IMR-90 (cell line): ENCODE measurements at regions not wholly inside any gene's neighbourhood (a gene's known extent, or its start where the extent isn't known, plus 50 kb on each side); places are given as distances from the start of the nearest gene placed in this dataset.

Experiments used
- ATAC-seq: fragments of 200-7000 bp; cut with Tn5 transposase; 2 replicates; pipeline ENCODE4 v1.9.1; 2020; ENCODE audit warnings: low read depth, mild to moderate bottlenecking, moderate library complexity
- BruUV-seq: library from RNA; stranded (reverse); fragments of 400-500 nt; replicated peaks from 2 replicates; lab custom pipeline; 2021; lab: Mats Ljungman, UMichigan
- CTCF ChIA-PET: fragments of 300-600 bp; formaldehyde crosslinking; extraction: SDS; loops from one replicate; lab custom pipeline; 2021; ENCODE audit warnings: antibody characterized with exemption; lab: Yijun Ruan, JAX
- POLR2A ChIA-PET: fragments of 300-600 bp; sonication (Branson Sonifier 250); formaldehyde crosslinking; loops from one replicate; lab custom pipeline; 2022; ENCODE audit warnings: antibody characterized with exemption; ENCODE audit not compliant: unreplicated experiment; lab: Charles Lee
- DNase-seq: peaks from one replicate; pipeline ENCODE4 v3.0.0; 2013
- H2AFZ ChIP-seq: replicated peaks from 2 replicates; pipeline ENCODE3; 2013; ENCODE audit warnings: low read length, mild to moderate bottlenecking; ENCODE audit not compliant: poor library complexity
- H2AK5ac ChIP-seq: 2 replicates; pipeline ENCODE4 v1.6.1; 2013; ENCODE audit warnings: low read depth, low read length, inconsistent platforms
- H2AK9ac ChIP-seq: replicated peaks from 2 replicates; pipeline ENCODE3; 2013; ENCODE audit warnings: mild to moderate bottlenecking, low read depth, low read length, moderate library complexity; ENCODE audit not compliant: poor library complexity
- H2BK120ac ChIP-seq: 2 replicates; pipeline ENCODE4 v1.6.1; 2013; ENCODE audit warnings: low read depth, low read length, inconsistent platforms
- H2BK15ac ChIP-seq: 3 replicates; pipeline ENCODE4 v1.6.1; 2013; ENCODE audit warnings: low read depth, low read length, inconsistent platforms
- H2BK20ac ChIP-seq: 2 replicates; pipeline ENCODE4 v1.6.1; 2013; ENCODE audit warnings: low read depth, mild to moderate bottlenecking, inconsistent platforms, low read length, moderate library complexity
- H2BK5ac ChIP-seq: 2 replicates; pipeline ENCODE4 v1.6.1; 2013; ENCODE audit warnings: mild to moderate bottlenecking, low read depth, low read length, inconsistent platforms; ENCODE audit not compliant: poor library complexity, severe bottlenecking
- H3K14ac ChIP-seq: replicated peaks from 2 replicates; pipeline ENCODE4 v1.6.1; 2013; ENCODE audit warnings: low read depth, low read length, inconsistent platforms
- H3K18ac ChIP-seq: 2 replicates; pipeline ENCODE4 v1.6.1; 2013; ENCODE audit warnings: low read depth, low read length, control low read depth
- H3K23ac ChIP-seq: 2 replicates; pipeline ENCODE4 v1.6.1; 2013; ENCODE audit warnings: low read depth, low read length, inconsistent platforms
- H3K27ac ChIP-seq: 2 replicates; pipeline ENCODE4 v1.5.1; 2013; ENCODE audit warnings: mild to moderate bottlenecking, control low read depth, low read length; ENCODE audit not compliant: insufficient read depth
- H3K27me3 ChIP-seq: 2 replicates; pipeline ENCODE4 v1.6.1; 2013; ENCODE audit warnings: low read length; ENCODE audit not compliant: control insufficient read depth, insufficient read depth
- H3K36me3 ChIP-seq: 2 replicates; pipeline ENCODE4 v1.6.1; 2013; ENCODE audit warnings: low read length, mixed read lengths; ENCODE audit not compliant: control insufficient read depth, insufficient read depth
- H3K4ac ChIP-seq: 2 replicates; pipeline ENCODE4 v1.6.1; 2013; ENCODE audit warnings: low read depth, low read length, inconsistent platforms
- H3K4me1 ChIP-seq: 2 replicates; pipeline ENCODE4 v1.6.1; 2013; ENCODE audit warnings: low read length, mixed read lengths; ENCODE audit not compliant: control insufficient read depth, insufficient read depth
- H3K4me2 ChIP-seq: 2 replicates; pipeline ENCODE4 v1.6.1; 2013; ENCODE audit warnings: low read depth, mild to moderate bottlenecking, control low read depth, low read length, moderate library complexity
- H3K4me3 ChIP-seq: 2 replicates; pipeline ENCODE4 v1.5.1; 2013; ENCODE audit warnings: low read depth, mild to moderate bottlenecking, control low read depth, low read length, moderate library complexity; ENCODE audit not compliant: insufficient read depth
- H3K56ac ChIP-seq: 2 replicates; pipeline ENCODE4 v1.6.1; 2013; ENCODE audit warnings: low read length, inconsistent platforms; ENCODE audit not compliant: insufficient read depth; ENCODE audit errors: extremely low read depth
- H3K79me1 ChIP-seq, 2 experiments: 2 replicates each; pipeline ENCODE4 v1.6.1; 2013; ENCODE audit warnings: low read length in 2 of 2, inconsistent platforms in 1 of 2, low read depth in 1 of 2
- H3K9ac ChIP-seq: 2 replicates; pipeline ENCODE4 v1.6.1; 2013; ENCODE audit warnings: low read depth, low read length, control low read depth
- H3K9me1 ChIP-seq: 2 replicates; pipeline ENCODE4 v1.6.1; 2013; ENCODE audit warnings: low read length, inconsistent platforms; ENCODE audit not compliant: insufficient read depth
- H3K9me3 ChIP-seq: 2 replicates; pipeline ENCODE4 v1.6.1; 2013; ENCODE audit warnings: low read length; ENCODE audit not compliant: control insufficient read depth, insufficient read depth
- H4K20me1 ChIP-seq: 2 replicates; pipeline ENCODE4 v1.6.1; 2013; ENCODE audit warnings: low read length, inconsistent platforms; ENCODE audit not compliant: insufficient read depth
- H4K5ac ChIP-seq: 2 replicates; pipeline ENCODE4 v1.6.1; 2013; ENCODE audit warnings: mild to moderate bottlenecking, low read depth, low read length, control low read depth
- H4K8ac ChIP-seq, 2 experiments: 2 replicates each; pipeline ENCODE4 v1.6.1; 2013; ENCODE audit warnings: low read depth in 2 of 2, low read length in 2 of 2, control low read depth in 1 of 2, inconsistent platforms in 1 of 2
- H4K91ac ChIP-seq: 2 replicates; pipeline ENCODE4 v1.6.1; 2013; ENCODE audit warnings: low read depth, low read length, inconsistent platforms; ENCODE audit not compliant: insufficient read depth
- BHLHE40 ChIP-seq: fragments of 150-350 bp; IDR thresholded peaks from 2 replicates; pipeline ENCODE4 v1.6.1; 2016; ENCODE audit warnings: mild to moderate bottlenecking, low read depth, low read length
- CEBPB ChIP-seq: IDR thresholded peaks from 2 replicates; pipeline ENCODE4 v1.6.1; 2012; ENCODE audit warnings: low read depth, low read length, improper control_type of control experiment
- CHD1 ChIP-seq: IDR thresholded peaks from 2 replicates; pipeline ENCODE4 v1.6.1; 2012; ENCODE audit warnings: low read depth, low read length, improper control_type of control experiment
- ELK1 ChIP-seq: fragments of 150-350 bp; IDR thresholded peaks from 2 replicates; pipeline ENCODE4 v1.6.1; 2016; ENCODE audit warnings: low read depth, mild to moderate bottlenecking, low read length, moderate library complexity, borderline replicate concordance
- FOS ChIP-seq: fragments of 150-350 bp; IDR thresholded peaks from 2 replicates; pipeline ENCODE4 v1.6.1; 2016; ENCODE audit warnings: low read depth, low read length
- MAFK ChIP-seq: IDR thresholded peaks from 2 replicates; pipeline ENCODE4 v1.6.1; 2012; ENCODE audit warnings: low read depth, low read length, improper control_type of control experiment
- MXI1 ChIP-seq: IDR thresholded peaks from 2 replicates; pipeline ENCODE4 v1.6.1; 2012; ENCODE audit warnings: low read depth, mild to moderate bottlenecking, low read length, moderate library complexity, borderline replicate concordance
- NFE2L2 ChIP-seq: fragments of 150-350 bp; IDR thresholded peaks from 2 replicates; pipeline ENCODE4 v1.6.1; 2016; ENCODE audit warnings: low read depth, mild to moderate bottlenecking, low read length
- POLR2A ChIP-seq: IDR thresholded peaks from 2 replicates; pipeline ENCODE4 v1.6.1; 2012; ENCODE audit warnings: mild to moderate bottlenecking, low read depth, low read length
- RAD21 ChIP-seq: IDR thresholded peaks from 2 replicates; pipeline ENCODE4 v1.6.1; 2012; ENCODE audit warnings: low read length, improper control_type of control experiment
- RCOR1 ChIP-seq: IDR thresholded peaks from 2 replicates; pipeline ENCODE4 v1.6.1; 2012; ENCODE audit warnings: mild to moderate bottlenecking, low read length, improper control_type of control experiment; ENCODE audit not compliant: insufficient replicate concordance
- RFX5 ChIP-seq: IDR thresholded peaks from 2 replicates; pipeline ENCODE4 v1.8.0; 2012; ENCODE audit warnings: low read depth, mild to moderate bottlenecking, low read length, moderate library complexity
- SMC3 ChIP-seq: fragments of 150-350 bp; IDR thresholded peaks from 2 replicates; pipeline ENCODE4 v1.6.1; 2016; ENCODE audit warnings: low read depth, mild to moderate bottlenecking, antibody characterized with exemption, low read length, moderate library complexity
- WGBS, 2 experiments: methylation state at CpG; one replicate each; pipeline versions ENCODE4 v1.1.5 to v1.1.7; 2013; ENCODE audit warnings: missing lambda C conversion rate in 2 of 2; ENCODE audit not compliant: insufficient read length in 1 of 2; ENCODE audit errors: extremely low coverage in 2 of 2; 5-methylcytosine and 5-hydroxymethylcytosine counted together
- dilution Hi-C: fragments of 300-500 bp; cut with HindIII; formaldehyde crosslinking; loops from one replicate; pipeline ENCODE4 v1.14.3; 2018; ENCODE audit warnings: low sequenced_read_pairs; ENCODE audit not compliant: unreplicated experiment
- in situ Hi-C: fragments of 300-500 bp; cut with MboI; formaldehyde crosslinking; loops from 3 replicates; pipeline ENCODE4 v1.14.3; 2019; ENCODE audit warnings: low sequenced_read_pairs, inconsistent platforms, mixed read lengths
- intact Hi-C: fragments of 100-400 bp; cut with micrococcal nuclease; formaldehyde crosslinking; loops from 2 replicates; pipeline ENCODE4 v1.10.0; 2022
- TF ChIP-seq, protein P1 (sequence below): fragments of 150-350 bp; IDR thresholded peaks from 2 replicates; pipeline ENCODE4 v1.6.1; 2017; ENCODE audit warnings: mild to moderate bottlenecking, antibody characterized with exemption, low read length, low read depth
- TF ChIP-seq, protein P2 (sequence below): conservative IDR thresholded peaks from 2 replicates; pipeline ENCODE4 v1.5.1; 2012; ENCODE audit warnings: mild to moderate bottlenecking, low read depth, low read length, improper control_type of control experiment

GRCh38 chr5:172553167-172553566 is 87.9 kb upstream of the NEURL1B start:
- no peaks in the 10 kb centered on the region for H3K36me3 ChIP-seq
- no peak for TF ChIP-seq MAFK
- no peak for TF ChIP-seq POLR2A
- TF ChIP-seq ELK1, result no peak
- TF ChIP-seq RFX5, result no peak
- TF ChIP-seq CEBPB, result no peak
- TF ChIP-seq BHLHE40, result no peak
- TF ChIP-seq FOS, result no peak
- no peak for TF ChIP-seq RAD21
- TF ChIP-seq SMC3, result no peak
- no peak for TF ChIP-seq NFE2L2
- TF ChIP-seq, protein P1, sequence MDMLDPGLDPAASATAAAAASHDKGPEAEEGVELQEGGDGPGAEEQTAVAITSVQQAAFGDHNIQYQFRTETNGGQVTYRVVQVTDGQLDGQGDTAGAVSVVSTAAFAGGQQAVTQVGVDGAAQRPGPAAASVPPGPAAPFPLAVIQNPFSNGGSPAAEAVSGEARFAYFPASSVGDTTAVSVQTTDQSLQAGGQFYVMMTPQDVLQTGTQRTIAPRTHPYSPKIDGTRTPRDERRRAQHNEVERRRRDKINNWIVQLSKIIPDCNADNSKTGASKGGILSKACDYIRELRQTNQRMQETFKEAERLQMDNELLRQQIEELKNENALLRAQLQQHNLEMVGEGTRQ, result no peak
- TF ChIP-seq RCOR1, result no peak
- no peak for TF ChIP-seq CHD1
- no peak for TF ChIP-seq MXI1
- TF ChIP-seq, protein P2, sequence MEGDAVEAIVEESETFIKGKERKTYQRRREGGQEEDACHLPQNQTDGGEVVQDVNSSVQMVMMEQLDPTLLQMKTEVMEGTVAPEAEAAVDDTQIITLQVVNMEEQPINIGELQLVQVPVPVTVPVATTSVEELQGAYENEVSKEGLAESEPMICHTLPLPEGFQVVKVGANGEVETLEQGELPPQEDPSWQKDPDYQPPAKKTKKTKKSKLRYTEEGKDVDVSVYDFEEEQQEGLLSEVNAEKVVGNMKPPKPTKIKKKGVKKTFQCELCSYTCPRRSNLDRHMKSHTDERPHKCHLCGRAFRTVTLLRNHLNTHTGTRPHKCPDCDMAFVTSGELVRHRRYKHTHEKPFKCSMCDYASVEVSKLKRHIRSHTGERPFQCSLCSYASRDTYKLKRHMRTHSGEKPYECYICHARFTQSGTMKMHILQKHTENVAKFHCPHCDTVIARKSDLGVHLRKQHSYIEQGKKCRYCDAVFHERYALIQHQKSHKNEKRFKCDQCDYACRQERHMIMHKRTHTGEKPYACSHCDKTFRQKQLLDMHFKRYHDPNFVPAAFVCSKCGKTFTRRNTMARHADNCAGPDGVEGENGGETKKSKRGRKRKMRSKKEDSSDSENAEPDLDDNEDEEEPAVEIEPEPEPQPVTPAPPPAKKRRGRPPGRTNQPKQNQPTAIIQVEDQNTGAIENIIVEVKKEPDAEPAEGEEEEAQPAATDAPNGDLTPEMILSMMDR, result no peak
- intact Hi-C loops, result no loop called here
- no peak overlapping the region for H4K8ac ChIP-seq
- H3K56ac ChIP-seq, result no peak overlapping the region
- no peak overlapping the region for H3K9ac ChIP-seq
- H3K27ac ChIP-seq, result no peak overlapping the region
- H3K4me3 ChIP-seq, result no peak overlapping the region
- no peak overlapping the region for H3K14ac ChIP-seq
- H2BK120ac ChIP-seq, result no peak overlapping the region
- no peaks in the 10 kb centered on the region for H3K9me3 ChIP-seq
- dilution Hi-C loops, result no loop called here
- ATAC-seq, result no peak
- no peak overlapping the region for H3K4ac ChIP-seq
- H2BK15ac ChIP-seq, result no peak overlapping the region
- no peaks in the 10 kb centered on the region for H4K20me1 ChIP-seq
- H3K9me1 ChIP-seq, result no peaks in the 10 kb centered on the region
- ChIA-PET CTCF (no interaction called here), POLR2A (no interaction called here)
- no peak overlapping the region for H4K5ac ChIP-seq
- no peak overlapping the region for H3K4me2 ChIP-seq
- H2AFZ ChIP-seq, result no peak overlapping the region
- BruUV-seq, result no TSS peak
- in situ Hi-C loops, result no loop called here
- H2AK9ac ChIP-seq, result no peak overlapping the region
- H3K4me1 ChIP-seq, result peaks cover 6% of the 10 kb centered on the region; the same call in 1 of the 2 replicates
- no peak overlapping the region for H2BK5ac ChIP-seq
- no peak overlapping the region for H3K23ac ChIP-seq
- no peak overlapping the region for H2AK5ac ChIP-seq
- no CpG with 5 or more reads among the region's 2 CpGs for WGBS, 2 experiments
- no peak overlapping the region for H2BK20ac ChIP-seq
- H3K79me1 ChIP-seq, result no peaks in the 10 kb centered on the region
- no peak overlapping the region for H4K91ac ChIP-seq
- H3K27me3 ChIP-seq, result peaks cover 62% of the 10 kb centered on the region
- H3K18ac ChIP-seq, result no peak overlapping the region
- no peak for DNase-seq
